GM23338 (cell line): ENCODE measurements at regions not wholly inside any gene's neighbourhood (a gene's known extent, or its start where the extent isn't known, plus 50 kb on each side); places are given as distances from the start of the nearest gene placed in this dataset.

Source experiments
- ATAC-seq: fragments of 200-7000 bp; cut with Tn5 transposase; 3 replicates; pipeline ENCODE4 v1.9.1; 2020
- DNase-seq: peaks from one replicate; pipeline ENCODE4 v3.0.0-alpha.2; 2015; ENCODE audit warnings: low spot score
- H2AFZ ChIP-seq: fragments of 200-600 bp; sonication (generic); 2 replicates; pipeline ENCODE4 v1.8.0; 2016; ENCODE audit warnings: antibody characterized with exemption, mild to moderate bottlenecking, moderate library complexity
- H3F3A ChIP-seq: fragments of 200-600 bp; sonication (generic); replicated peaks from 2 replicates; pipeline ENCODE4 v1.8.0; 2017; ENCODE audit warnings: antibody characterized with exemption, mixed run types, low read depth
- H3K27ac ChIP-seq: fragments of 200-600 bp; sonication (generic); 2 replicates; pipeline ENCODE4 v1.6.1; 2016; ENCODE audit warnings: low read depth
- H3K27me3 ChIP-seq: fragments of 200-600 bp; sonication (generic); 2 replicates; pipeline ENCODE4 v1.8.0; 2016; ENCODE audit warnings: mild to moderate bottlenecking, mixed run types, moderate library complexity; ENCODE audit not compliant: insufficient read depth
- H3K36me3 ChIP-seq: fragments of 200-600 bp; sonication (generic); 2 replicates; pipeline ENCODE4 v1.8.0; 2016; ENCODE audit warnings: mild to moderate bottlenecking; ENCODE audit not compliant: insufficient read depth
- H3K4me1 ChIP-seq: fragments of 200-600 bp; sonication (generic); 2 replicates; pipeline ENCODE4 v1.8.0; 2016; ENCODE audit warnings: mild to moderate bottlenecking, moderate library complexity; ENCODE audit not compliant: insufficient read depth
- H3K4me2 ChIP-seq: fragments of 200-600 bp; sonication (generic); 2 replicates; pipeline ENCODE4 v1.7.1; 2017; ENCODE audit warnings: mixed run types
- H3K4me3 ChIP-seq: fragments of 200-600 bp; sonication (generic); 2 replicates; pipeline ENCODE4 v1.6.1; 2016; ENCODE audit warnings: mixed run types
- H3K79me2 ChIP-seq: fragments of 200-600 bp; sonication (generic); replicated peaks from 2 replicates; pipeline ENCODE4 v1.8.0; 2017; ENCODE audit warnings: mild to moderate bottlenecking; ENCODE audit not compliant: insufficient read depth
- H3K9me2 ChIP-seq: fragments of 200-600 bp; sonication (generic); 2 replicates; pipeline ENCODE4 v1.8.0; 2017; ENCODE audit not compliant: insufficient read depth
- H4K20me1 ChIP-seq: fragments of 200-600 bp; sonication (generic); replicated peaks from 2 replicates; pipeline ENCODE4 v1.8.0; 2017; ENCODE audit warnings: mild to moderate bottlenecking; ENCODE audit not compliant: insufficient read depth
- H3K27ac Mint-ChIP-seq: 2 replicates; pipeline ENCODE4 v1.8.0; 2020; ENCODE audit warnings: inconsistent platforms, mild to moderate bottlenecking, moderate library complexity, mixed read lengths
- H3K27me3 Mint-ChIP-seq: 3 replicates; pipeline ENCODE4 v1.8.0; 2022; ENCODE audit warnings: low read depth, mild to moderate bottlenecking, moderate library complexity, mixed read lengths, inconsistent platforms; ENCODE audit not compliant: insufficient read depth, poor library complexity
- H3K36me3 Mint-ChIP-seq: 3 replicates; pipeline ENCODE4 v1.8.0; 2021; ENCODE audit warnings: low read depth, mild to moderate bottlenecking, inconsistent platforms, moderate library complexity, mixed read lengths
- H3K4me1 Mint-ChIP-seq: 3 replicates; pipeline ENCODE4 v1.8.0; 2020; ENCODE audit warnings: mild to moderate bottlenecking, inconsistent platforms, mixed read lengths
- H3K4me3 Mint-ChIP-seq: 3 replicates; pipeline ENCODE4 v1.8.0; 2021; ENCODE audit warnings: moderate library complexity, mild to moderate bottlenecking, inconsistent platforms, mixed read lengths
- H3K9me3 Mint-ChIP-seq: 3 replicates; pipeline ENCODE4 v1.8.0; 2020; ENCODE audit warnings: moderate library complexity, mild to moderate bottlenecking, inconsistent platforms, mixed read lengths
- CTCF ChIP-seq, 2 experiments: fragments of 200-600 bp in 1 of 2; sonication (generic) in 1 of 2; conservative IDR thresholded peaks; 2 replicates each; pipeline versions ENCODE4 v1.5.1 to v1.6.1; 2016 to 2017; ENCODE audit warnings: antibody characterized with exemption in 2 of 2, low read depth in 2 of 2, mild to moderate bottlenecking in 2 of 2, moderate library complexity in 1 of 2
- ETS1 ChIP-seq: IDR thresholded peaks from 2 replicates; pipeline ENCODE4 v1.6.1; 2016; ENCODE audit warnings: antibody characterized with exemption
- EZH2 ChIP-seq: fragments of 200-600 bp; sonication (generic); IDR thresholded peaks from one replicate; pipeline ENCODE4 v1.8.0; 2017; ENCODE audit warnings: antibody characterized with exemption, mild to moderate bottlenecking, low read depth; ENCODE audit not compliant: unreplicated experiment
- EZH2phosphoT487 ChIP-seq: fragments of 200-600 bp; sonication (generic); IDR thresholded peaks from one replicate; pipeline ENCODE4 v1.8.1; 2018; ENCODE audit warnings: antibody characterized with exemption; ENCODE audit not compliant: unreplicated experiment
- JUNB ChIP-seq: IDR thresholded peaks from one replicate; pipeline ENCODE4 v1.6.1; 2016; ENCODE audit warnings: antibody characterized with exemption; ENCODE audit not compliant: unreplicated experiment
- NANOG ChIP-seq: IDR thresholded peaks from 2 replicates; pipeline ENCODE4 v1.6.1; 2016; ENCODE audit warnings: antibody characterized with exemption, borderline replicate concordance
- POLR2AphosphoS5 ChIP-seq: IDR thresholded peaks from 2 replicates; pipeline ENCODE4 v1.6.1; 2016; ENCODE audit warnings: antibody characterized with exemption, low read depth
- STAT1 ChIP-seq: IDR thresholded peaks from one replicate; pipeline ENCODE4 v1.6.1; 2016; ENCODE audit warnings: antibody characterized with exemption; ENCODE audit not compliant: unreplicated experiment
- ZNF114 ChIP-seq: fragments of 250-450 bp; sonication (Bioruptor Pico); IDR thresholded peaks from 2 replicates; pipeline ENCODE4 v1.5.0; 2020; ENCODE audit warnings: mild to moderate bottlenecking, moderate library complexity
- ZNF462 ChIP-seq: fragments of 250-450 bp; sonication (Bioruptor Pico); IDR thresholded peaks from 2 replicates; pipeline ENCODE4 v1.5.0; 2020; ENCODE audit warnings: mild to moderate bottlenecking, moderate library complexity
- TF ChIP-seq, protein P1 (sequence below): IDR thresholded peaks from one replicate; pipeline ENCODE4 v1.6.1; 2018; ENCODE audit warnings: antibody characterized with exemption; ENCODE audit not compliant: unreplicated experiment

- ATAC-seq: no peak
- no peak overlapping the region for H3K4me2 ChIP-seq
- H3K27me3 Mint-ChIP-seq: peaks cover 2% of the 10 kb centered on the region
Measured at GRCh38 chr13:61162636-61163035, 253.0 kb downstream of the PCDH20 start.

More at GRCh38 chr13:61162636-61163035, 253.0 kb downstream of the PCDH20 start:
- Histone ChIP-seq H3K27me3 (no peaks in the 10 kb centered on the region), H3K4me3 (no peak overlapping the region), H3K79me2 (no peaks in the 10 kb centered on the region), H2AFZ (no peak overlapping the region), H4K20me1 (no peaks in the 10 kb centered on the region), H3K4me1 (no peaks in the 10 kb centered on the region), H3K36me3 (no peaks in the 10 kb centered on the region), H3K27ac (no peak overlapping the region), H3F3A (no peaks in the 10 kb centered on the region), H3K9me2 (no peaks in the 10 kb centered on the region)
- H3K4me1 Mint-ChIP-seq: no peaks in the 10 kb centered on the region
- H3K27ac Mint-ChIP-seq: no peak overlapping the region
- no peak for DNase-seq
- TF ChIP-seq ETS1 (no peak), STAT1 (no peak), EZH2phosphoT487 (no peak), POLR2AphosphoS5 (no peak), ZNF114 (no peak), CTCF (conservative IDR thresholded peaks at IDR 0.05; ENCODE audit: low read depth in 2 of 2) (no peak), NANOG (no peak), ZNF462 (CRISPR knock-in tag) (no peak), JUNB (no peak), EZH2 (no peak)
- TF ChIP-seq, protein P1, sequence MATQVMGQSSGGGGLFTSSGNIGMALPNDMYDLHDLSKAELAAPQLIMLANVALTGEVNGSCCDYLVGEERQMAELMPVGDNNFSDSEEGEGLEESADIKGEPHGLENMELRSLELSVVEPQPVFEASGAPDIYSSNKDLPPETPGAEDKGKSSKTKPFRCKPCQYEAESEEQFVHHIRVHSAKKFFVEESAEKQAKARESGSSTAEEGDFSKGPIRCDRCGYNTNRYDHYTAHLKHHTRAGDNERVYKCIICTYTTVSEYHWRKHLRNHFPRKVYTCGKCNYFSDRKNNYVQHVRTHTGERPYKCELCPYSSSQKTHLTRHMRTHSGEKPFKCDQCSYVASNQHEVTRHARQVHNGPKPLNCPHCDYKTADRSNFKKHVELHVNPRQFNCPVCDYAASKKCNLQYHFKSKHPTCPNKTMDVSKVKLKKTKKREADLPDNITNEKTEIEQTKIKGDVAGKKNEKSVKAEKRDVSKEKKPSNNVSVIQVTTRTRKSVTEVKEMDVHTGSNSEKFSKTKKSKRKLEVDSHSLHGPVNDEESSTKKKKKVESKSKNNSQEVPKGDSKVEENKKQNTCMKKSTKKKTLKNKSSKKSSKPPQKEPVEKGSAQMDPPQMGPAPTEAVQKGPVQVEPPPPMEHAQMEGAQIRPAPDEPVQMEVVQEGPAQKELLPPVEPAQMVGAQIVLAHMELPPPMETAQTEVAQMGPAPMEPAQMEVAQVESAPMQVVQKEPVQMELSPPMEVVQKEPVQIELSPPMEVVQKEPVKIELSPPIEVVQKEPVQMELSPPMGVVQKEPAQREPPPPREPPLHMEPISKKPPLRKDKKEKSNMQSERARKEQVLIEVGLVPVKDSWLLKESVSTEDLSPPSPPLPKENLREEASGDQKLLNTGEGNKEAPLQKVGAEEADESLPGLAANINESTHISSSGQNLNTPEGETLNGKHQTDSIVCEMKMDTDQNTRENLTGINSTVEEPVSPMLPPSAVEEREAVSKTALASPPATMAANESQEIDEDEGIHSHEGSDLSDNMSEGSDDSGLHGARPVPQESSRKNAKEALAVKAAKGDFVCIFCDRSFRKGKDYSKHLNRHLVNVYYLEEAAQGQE: no peak
- H3K36me3 Mint-ChIP-seq: no peaks in the 10 kb centered on the region
- peaks cover 3% of the 10 kb centered on the region; the same call in 2 of the 3 replicates for H3K9me3 Mint-ChIP-seq
- H3K4me3 Mint-ChIP-seq: no peak overlapping the region
